ENCODE measurements at regions not wholly inside any gene's neighbourhood (a gene's known extent, or its start where the extent isn't known, plus 50 kb on each side); places are given as distances from the start of the nearest gene placed in this dataset.

- TF ChIP-seq SIN3A (IDR thresholded peaks at IDR 0.05; ENCODE audit: borderline replicate concordance, insufficient read depth, low read length), result no peak
- no peak for TF ChIP-seq POLR2AphosphoS5 (IDR thresholded peaks at IDR 0.05; ENCODE audit: low read depth, low read length)
- TF ChIP-seq, protein P1, sequence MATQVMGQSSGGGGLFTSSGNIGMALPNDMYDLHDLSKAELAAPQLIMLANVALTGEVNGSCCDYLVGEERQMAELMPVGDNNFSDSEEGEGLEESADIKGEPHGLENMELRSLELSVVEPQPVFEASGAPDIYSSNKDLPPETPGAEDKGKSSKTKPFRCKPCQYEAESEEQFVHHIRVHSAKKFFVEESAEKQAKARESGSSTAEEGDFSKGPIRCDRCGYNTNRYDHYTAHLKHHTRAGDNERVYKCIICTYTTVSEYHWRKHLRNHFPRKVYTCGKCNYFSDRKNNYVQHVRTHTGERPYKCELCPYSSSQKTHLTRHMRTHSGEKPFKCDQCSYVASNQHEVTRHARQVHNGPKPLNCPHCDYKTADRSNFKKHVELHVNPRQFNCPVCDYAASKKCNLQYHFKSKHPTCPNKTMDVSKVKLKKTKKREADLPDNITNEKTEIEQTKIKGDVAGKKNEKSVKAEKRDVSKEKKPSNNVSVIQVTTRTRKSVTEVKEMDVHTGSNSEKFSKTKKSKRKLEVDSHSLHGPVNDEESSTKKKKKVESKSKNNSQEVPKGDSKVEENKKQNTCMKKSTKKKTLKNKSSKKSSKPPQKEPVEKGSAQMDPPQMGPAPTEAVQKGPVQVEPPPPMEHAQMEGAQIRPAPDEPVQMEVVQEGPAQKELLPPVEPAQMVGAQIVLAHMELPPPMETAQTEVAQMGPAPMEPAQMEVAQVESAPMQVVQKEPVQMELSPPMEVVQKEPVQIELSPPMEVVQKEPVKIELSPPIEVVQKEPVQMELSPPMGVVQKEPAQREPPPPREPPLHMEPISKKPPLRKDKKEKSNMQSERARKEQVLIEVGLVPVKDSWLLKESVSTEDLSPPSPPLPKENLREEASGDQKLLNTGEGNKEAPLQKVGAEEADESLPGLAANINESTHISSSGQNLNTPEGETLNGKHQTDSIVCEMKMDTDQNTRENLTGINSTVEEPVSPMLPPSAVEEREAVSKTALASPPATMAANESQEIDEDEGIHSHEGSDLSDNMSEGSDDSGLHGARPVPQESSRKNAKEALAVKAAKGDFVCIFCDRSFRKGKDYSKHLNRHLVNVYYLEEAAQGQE (IDR thresholded peaks at IDR 0.05; ENCODE audit: insufficient read depth in 1 of 2, low read depth in 2 of 2, low read length in 2 of 2), result no peak
- no peak for TF ChIP-seq TAF1 (IDR thresholded peaks at IDR 0.05; ENCODE audit: borderline replicate concordance, insufficient read depth, low read length)
Measured at GRCh38 chr2:5555636-5556035, 136.5 kb upstream of the SOX11 start.
